ENCODE measurements at regions not wholly inside any gene's neighbourhood (a gene's known extent, or its start where the extent isn't known, plus 50 kb on each side); places are given as distances from the start of the nearest gene placed in this dataset.

- TF ChIP-seq POLR2AphosphoS5 (IDR thresholded peaks at IDR 0.05; ENCODE audit: low read depth, low read length) (no peak), POLR2A (IDR thresholded peaks at IDR 0.05; ENCODE audit: low read depth, low read length) (no peak)
These were observed 371.0 kb downstream of the BCOR start for GRCh38 chrX:39726771-39727170.

Measured in GM12892 (cell line).